ENCODE measurements at regions not wholly inside any gene's neighbourhood (a gene's known extent, or its start where the extent isn't known, plus 50 kb on each side); places are given as distances from the start of the nearest gene placed in this dataset.

DNA sequence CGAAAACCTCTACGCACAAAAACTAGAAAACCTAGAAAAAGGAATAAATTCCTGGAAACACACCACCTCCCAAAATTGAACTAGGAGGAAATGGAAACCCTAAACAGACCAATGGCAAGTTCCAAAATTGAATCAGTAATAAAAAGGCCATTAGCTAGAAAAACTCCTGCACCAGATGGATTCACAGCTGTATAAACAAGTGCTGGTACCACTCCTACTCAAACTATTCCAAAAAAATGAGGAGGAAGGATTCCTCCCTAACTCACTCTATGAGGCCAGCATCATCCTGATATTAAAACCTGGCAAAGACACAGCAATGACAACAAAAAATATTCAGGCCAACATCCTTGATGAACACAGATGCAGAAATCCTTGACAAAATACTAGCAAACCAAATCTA, 228.2 kb downstream of the CHRM2 start:
- TF ChIP-seq POLR2AphosphoS5 (IDR thresholded peaks at IDR 0.05; ENCODE audit: borderline replicate concordance, low read depth, low read length) (no peak), EZH2 (IDR thresholded peaks at IDR 0.05) (no peak)

All from SK-N-MC (cell line).